Right hindlimb (tissue), 1 donor: ENCODE measurements at regions not wholly inside any gene's neighbourhood (a gene's known extent, or its start where the extent isn't known, plus 50 kb on each side); places are given as distances from the start of the nearest gene placed in this dataset.
"Not testable (repeated sequence)": the region's sequence is repeated elsewhere in the genome, so short reads cannot be mapped to it uniquely, and the experiment has no call there.

Experiments
- DNase-seq: peaks from one replicate; pipeline ENCODE4 v3.0.0-alpha.2; 2018

- no peak for DNase-seq
These were observed 70.6 kb upstream of the SLC25A36 start for GRCh38 chr3:140871022-140871421.

- not testable (repeated sequence) for DNase-seq
These were observed 69.5 kb upstream of the SLC25A36 start for GRCh38 chr3:140872165-140872564.

GRCh38 chr3:140883428-140884040 lies 58.1 kb upstream of the SLC25A36 start:
- DNase-seq: no peak

GRCh38 chr3:140885697-140886096 lies 55.9 kb upstream of the SLC25A36 start:
- DNase-seq: not testable (repeated sequence)
